ENCODE measurements at regions not wholly inside any gene's neighbourhood (a gene's known extent, or its start where the extent isn't known, plus 50 kb on each side); places are given as distances from the start of the nearest gene placed in this dataset.
"Not testable (repeated sequence)": the region's sequence is repeated elsewhere in the genome, so short reads cannot be mapped to it uniquely, and the experiment has no call there.

GRCh38 chr14:29391231-29391630 is 536.4 kb downstream of the PRKD1 start:
- DNase-seq, result no peak

- no peak for DNase-seq
These were observed 535.8 kb downstream of the PRKD1 start for GRCh38 chr14:29391801-29392200.

- no peak for DNase-seq
These were observed 535.4 kb downstream of the PRKD1 start for GRCh38 chr14:29392287-29392686.

- DNase-seq, result no peak
These were observed 524.6 kb downstream of the PRKD1 start for GRCh38 chr14:29403091-29403490.

DNA sequence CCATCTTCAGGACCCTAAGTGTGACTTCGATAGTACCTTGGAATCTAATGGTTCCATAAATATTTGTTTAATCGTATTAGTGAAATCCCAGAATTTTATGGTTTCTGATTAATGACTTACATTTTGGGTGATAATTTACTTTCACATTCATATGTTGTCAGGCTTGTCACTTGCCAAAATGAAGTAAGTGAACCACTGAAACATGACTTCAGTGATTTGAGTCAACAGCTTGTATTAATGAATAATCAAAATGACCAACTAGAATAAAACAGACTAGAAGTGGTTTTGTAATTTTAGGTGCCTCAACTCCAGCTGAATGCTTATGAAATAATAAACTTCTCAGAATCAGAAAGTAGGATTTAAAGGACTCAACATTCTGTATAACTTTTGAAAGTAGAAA is 517.1 kb downstream of the PRKD1 start:
- no peak for DNase-seq

DNA sequence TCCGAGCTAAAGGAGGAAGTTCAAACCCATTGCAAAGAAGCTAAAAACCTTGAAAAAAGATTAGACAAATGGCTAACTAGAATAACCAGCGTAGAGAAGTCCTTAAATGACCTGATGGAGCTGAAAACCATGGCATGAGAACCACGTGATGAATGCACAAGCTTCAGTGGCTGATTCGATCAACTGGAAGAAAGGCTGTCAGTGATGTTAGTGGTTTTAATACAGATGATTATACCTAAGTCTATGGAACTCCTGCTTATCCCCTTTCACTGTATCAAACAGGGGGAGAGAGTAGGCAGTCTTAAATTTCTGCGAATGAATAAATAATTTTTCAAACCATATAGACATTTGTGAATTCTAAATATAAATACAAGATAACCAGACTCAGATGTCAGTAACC is 512.7 kb downstream of the PRKD1 start:
- DNase-seq, result not testable (repeated sequence)

DNA sequence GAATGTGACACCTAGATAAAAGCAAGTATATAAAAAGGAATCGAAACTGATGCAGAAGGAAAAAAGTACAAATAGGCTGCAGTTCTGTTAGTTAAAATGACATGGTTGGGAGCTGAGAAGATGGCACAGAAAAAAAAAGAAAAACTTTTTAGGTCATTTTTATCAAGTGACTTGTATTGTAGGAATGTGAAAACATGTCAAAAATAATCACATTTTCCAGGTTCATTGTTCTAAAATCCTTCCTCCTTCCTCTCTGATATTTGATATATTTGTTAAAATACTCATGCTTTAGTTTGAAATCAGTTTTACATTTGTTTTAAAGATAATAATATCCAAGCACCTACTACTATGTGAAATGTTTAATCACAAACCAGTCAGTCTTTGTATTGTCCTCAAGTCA is 507.9 kb downstream of the PRKD1 start:
- DNase-seq, result no peak

- DNase-seq, result no peak
These were observed 506.4 kb downstream of the PRKD1 start for GRCh38 chr14:29421156-29421728.

DNA sequence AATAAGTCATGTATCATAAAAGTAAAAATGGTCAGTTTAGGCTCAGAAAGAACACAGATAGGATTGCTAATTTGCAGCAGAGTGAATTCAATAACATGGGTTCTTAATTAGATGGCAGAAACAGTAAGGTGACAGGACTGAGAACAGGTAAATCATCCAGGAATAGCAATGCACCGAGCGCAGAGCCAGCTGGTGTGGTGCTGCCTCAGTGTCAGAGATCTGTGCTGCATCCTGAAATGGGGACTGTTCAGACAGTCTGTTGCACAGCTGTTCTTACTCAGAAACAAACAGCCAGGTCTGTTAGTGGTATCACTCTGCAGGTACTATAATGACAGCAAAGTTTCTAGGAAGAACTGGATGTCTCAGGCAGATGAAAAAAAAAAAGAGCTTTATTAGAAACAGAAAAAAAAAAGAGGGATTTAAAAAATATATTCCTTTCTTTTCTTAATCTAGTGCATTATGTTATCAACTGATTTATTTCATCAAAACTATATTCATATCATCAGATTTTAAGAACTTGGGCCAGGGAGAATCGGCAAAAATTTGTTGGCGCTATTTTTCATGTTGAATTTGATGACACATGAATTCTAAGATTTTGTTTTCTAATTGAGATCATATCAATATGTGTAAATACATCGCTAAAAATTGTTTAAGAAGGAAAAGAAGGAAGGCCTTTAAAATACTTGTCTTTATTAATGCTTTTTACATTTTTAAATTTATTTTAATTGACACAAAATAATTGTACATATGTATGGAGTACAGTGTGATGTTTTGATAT is 501.8 kb downstream of the PRKD1 start:
- DNase-seq, result no peak

DNA sequence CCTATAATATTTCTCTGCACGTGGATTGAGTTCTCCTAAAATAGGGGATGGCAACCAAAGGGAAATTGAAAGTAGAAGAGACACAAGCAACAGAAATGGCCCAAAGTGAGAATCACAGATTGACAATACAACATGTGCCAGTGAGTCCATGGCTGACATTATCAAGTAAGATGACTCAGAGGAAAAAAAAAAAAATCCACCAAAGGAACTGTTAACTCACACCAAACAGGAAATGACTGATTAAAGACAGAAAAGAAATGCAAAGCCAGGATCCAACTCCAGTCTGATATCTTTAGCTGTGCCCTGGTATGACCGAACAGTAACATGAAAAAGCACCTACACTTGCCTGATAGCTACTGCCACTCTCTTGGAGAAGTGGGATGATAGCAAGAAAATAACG is 485.0 kb downstream of the PRKD1 start:
- DNase-seq, result no peak

- no peak for DNase-seq
These were observed 483.4 kb downstream of the PRKD1 start for GRCh38 chr14:29444216-29444615.

DNA sequence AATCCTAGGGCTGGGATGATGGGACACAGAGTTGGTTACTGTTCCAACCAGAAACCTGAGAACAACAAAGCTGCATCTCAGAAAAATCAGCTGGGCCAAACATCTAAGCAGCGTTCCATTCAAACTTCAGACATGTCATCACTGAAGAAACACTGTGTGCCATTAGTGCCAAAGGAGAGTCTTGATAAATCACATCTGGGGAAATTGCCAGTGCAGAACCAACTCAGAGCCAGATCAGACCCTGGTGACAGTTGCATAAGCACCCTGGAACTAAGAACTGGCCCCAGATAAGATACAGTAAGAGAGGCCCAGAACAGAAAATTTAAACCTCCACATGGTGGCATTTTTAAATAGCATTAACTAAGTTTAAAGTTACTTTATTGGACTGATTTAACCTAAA is 482.8 kb downstream of the PRKD1 start:
- no peak for DNase-seq

DNA sequence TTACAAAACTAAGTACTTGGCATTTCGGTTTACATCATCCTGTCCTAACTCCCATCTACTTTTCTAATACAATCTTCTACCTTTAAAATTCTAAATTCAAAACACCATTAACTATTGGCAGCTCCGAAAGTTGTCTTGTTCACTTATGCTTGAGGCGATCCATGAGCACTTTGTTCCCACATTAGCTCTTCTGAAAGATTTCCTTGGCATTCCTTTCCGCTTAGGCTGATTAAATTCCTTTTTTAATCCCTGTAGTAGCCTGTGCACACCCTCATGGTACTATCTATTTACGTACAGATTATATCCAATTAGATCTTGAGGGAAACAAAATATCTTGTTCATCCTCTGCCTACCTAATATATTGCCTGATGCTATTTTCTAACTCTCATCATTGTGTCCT is 480.7 kb downstream of the PRKD1 start:
- no peak for DNase-seq

DNA sequence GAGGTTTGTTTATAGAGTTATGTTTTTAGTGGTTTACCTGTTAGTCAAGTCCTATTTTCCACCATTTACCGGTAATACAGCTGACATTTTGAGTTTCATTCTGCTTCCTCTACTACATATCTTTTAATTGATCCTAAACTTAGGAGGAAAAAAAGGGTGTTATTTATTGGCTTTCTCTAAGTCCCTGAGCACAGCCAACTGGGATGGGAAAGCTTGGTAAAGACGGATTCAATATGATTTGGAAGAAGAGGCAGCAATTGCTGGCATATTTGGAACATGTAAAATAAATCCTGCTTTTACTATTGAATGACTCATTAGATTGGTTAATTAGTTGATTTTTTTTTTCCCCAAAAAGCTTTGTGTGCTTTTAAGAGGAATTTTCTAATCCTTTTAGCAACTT is 475.7 kb downstream of the PRKD1 start:
- DNase-seq, result no peak

DNA sequence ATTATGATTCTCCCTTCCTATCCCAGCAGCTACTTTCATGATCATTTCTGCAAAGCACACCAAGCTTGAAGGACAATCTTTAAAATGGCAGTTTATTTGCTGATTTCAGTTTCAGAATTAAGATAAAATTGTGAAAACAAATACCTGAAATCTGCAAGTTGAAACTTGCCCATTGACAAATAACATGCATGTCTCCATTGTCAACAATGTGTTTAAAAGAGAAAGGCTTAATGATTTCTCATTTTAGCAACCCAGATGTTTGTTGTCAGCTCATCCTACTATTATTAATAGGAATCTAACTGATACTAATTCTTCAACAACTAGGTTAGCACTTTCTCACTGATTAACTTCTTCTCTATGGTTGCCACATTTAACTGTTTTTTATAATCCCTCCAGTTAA is 474.6 kb downstream of the PRKD1 start:
- no peak for DNase-seq

GRCh38 chr14:29454026-29454693 is 473.5 kb downstream of the PRKD1 start:
- no peak for DNase-seq

GRCh38 chr14:29458547-29458946 is 469.1 kb downstream of the PRKD1 start:
- DNase-seq, result no peak

DNA sequence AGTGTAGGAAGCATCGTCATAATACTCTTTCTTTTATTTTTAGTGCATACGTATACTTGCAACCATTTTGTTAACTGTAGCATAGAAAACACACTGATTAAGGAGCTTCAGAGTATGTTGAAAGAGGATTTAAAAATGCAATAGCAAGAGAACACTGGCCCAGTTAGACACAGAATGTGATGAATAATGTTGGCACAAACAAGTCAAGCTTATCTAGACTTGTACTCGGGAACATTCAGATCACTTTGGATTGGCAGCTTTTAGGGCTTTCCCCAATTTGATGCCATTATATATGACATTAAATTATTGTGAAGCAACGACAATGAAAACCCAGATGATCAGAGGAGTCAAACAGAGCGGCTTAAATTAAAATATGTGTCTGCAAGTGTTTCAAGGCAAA is 468.1 kb downstream of the PRKD1 start:
- DNase-seq, result no peak

GRCh38 chr14:29459969-29460560 is 467.6 kb downstream of the PRKD1 start:
- no peak for DNase-seq

- DNase-seq, result no peak
These were observed 466.5 kb downstream of the PRKD1 start for GRCh38 chr14:29461101-29461500.

GRCh38 chr14:29461506-29461905 is 466.1 kb downstream of the PRKD1 start:
- no peak for DNase-seq

DNA sequence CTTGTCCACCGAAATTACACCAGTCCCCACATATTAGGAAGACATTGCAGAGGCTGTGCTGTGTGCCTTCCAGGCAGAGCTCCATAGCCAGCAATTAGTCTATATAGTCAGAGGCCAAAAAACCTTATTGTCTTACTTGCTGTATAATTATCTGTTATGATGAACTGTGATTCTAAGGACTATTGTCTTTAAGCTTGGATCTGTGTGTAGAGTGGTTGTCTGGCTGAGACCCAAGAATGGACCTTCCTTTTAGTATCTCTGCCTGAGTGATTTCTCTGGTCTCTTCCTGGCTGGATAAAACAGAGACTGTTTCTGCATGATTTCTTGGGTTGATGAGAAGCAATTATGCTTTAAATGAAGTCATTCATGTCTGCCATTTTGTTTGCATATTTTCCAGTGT is 465.3 kb downstream of the PRKD1 start:
- no peak for DNase-seq

- no peak for DNase-seq
These were observed 464.9 kb downstream of the PRKD1 start for GRCh38 chr14:29462772-29463171.
